Activated B cell treated with CpG ODN at 0.5 μM for 24 hours (primary cell): ENCODE measurements at regions not wholly inside any gene's neighbourhood (a gene's known extent, or its start where the extent isn't known, plus 50 kb on each side); places are given as distances from the start of the nearest gene placed in this dataset.

Experiments used
- ATAC-seq: fragments of 200-7000 bp; cut with Tn5 transposase; one replicate; pipeline ENCODE4 v1.10.0; 2021; ENCODE audit warnings: low read depth, mild to moderate bottlenecking, moderate library complexity
- CTCF ChIA-PET: fragments of 350-600 bp; sonication (Branson Sonifier 250); formaldehyde crosslinking; loops from one replicate; lab custom pipeline; 2021; ENCODE audit warnings: antibody characterized with exemption; lab: Charles Lee
- POLR2A ChIA-PET: fragments of 350-600 bp; sonication (Branson Sonifier 250); formaldehyde crosslinking; loops from one replicate; lab custom pipeline; 2021; ENCODE audit warnings: antibody characterized with exemption; lab: Charles Lee
- DNase-seq: peaks from one replicate; pipeline ENCODE4 v3.0.0; 2022
- H3K27ac Mint-ChIP-seq: one replicate; pipeline ENCODE4 v1.8.0; 2020; ENCODE audit warnings: mixed read lengths
- H3K27me3 Mint-ChIP-seq: one replicate; pipeline ENCODE4 v1.8.0; 2021; ENCODE audit warnings: mixed read lengths
- H3K36me3 Mint-ChIP-seq: one replicate; pipeline ENCODE4 v1.8.0; 2021; ENCODE audit warnings: low read depth, mixed read lengths
- H3K4me1 Mint-ChIP-seq: one replicate; pipeline ENCODE4 v1.8.0; 2021; ENCODE audit warnings: mixed read lengths
- H3K4me3 Mint-ChIP-seq: one replicate; pipeline ENCODE4 v1.8.0; 2020; ENCODE audit warnings: mild to moderate bottlenecking, mixed read lengths
- H3K9me3 Mint-ChIP-seq: one replicate; pipeline ENCODE4 v1.8.0; 2020; ENCODE audit warnings: mixed read lengths
- intact Hi-C: fragments of 100-400 bp; cut with micrococcal nuclease; formaldehyde crosslinking; loops from one replicate; pipeline ENCODE4 v1.15.1; 2024
- TF ChIP-seq, protein P1 (sequence below): fragments of 200-600 bp; IDR thresholded peaks from one replicate; pipeline ENCODE4 v1.8.0; 2022; ENCODE audit warnings: antibody characterized with exemption, mild to moderate bottlenecking

DNA sequence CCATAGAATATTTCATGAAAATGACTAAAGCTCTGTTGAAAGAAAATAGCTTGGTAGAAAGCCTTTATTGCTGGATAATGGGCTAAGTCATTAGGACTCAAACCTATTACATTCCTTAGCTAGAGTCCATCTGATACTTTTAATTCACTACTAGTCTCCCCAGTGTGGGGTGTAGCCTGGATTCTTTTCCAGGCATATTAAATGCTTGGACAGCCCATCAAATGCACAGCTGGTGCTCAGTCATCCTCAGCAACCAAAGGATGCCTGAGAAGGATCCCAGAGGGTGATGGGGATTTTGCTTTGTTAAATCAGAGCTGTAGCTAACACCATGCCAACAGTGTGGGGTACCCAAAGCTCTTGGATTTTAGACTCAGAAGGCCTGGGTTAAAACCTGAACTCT, 153.5 kb downstream of the DLEU7 start:
- H3K4me1 Mint-ChIP-seq, result peaks cover 8% of the 10 kb centered on the region
- ChIA-PET CTCF (no interaction called here), POLR2A (no interaction called here)
- intact Hi-C loops, result no loop called here
- no peak overlapping the region for H3K4me3 Mint-ChIP-seq
- H3K27ac Mint-ChIP-seq, result no peak overlapping the region
- H3K9me3 Mint-ChIP-seq, result no peaks in the 10 kb centered on the region
- H3K27me3 Mint-ChIP-seq, result no peaks in the 10 kb centered on the region
- ATAC-seq, result no peak
- H3K36me3 Mint-ChIP-seq, result no peaks in the 10 kb centered on the region
- TF ChIP-seq, protein P1, sequence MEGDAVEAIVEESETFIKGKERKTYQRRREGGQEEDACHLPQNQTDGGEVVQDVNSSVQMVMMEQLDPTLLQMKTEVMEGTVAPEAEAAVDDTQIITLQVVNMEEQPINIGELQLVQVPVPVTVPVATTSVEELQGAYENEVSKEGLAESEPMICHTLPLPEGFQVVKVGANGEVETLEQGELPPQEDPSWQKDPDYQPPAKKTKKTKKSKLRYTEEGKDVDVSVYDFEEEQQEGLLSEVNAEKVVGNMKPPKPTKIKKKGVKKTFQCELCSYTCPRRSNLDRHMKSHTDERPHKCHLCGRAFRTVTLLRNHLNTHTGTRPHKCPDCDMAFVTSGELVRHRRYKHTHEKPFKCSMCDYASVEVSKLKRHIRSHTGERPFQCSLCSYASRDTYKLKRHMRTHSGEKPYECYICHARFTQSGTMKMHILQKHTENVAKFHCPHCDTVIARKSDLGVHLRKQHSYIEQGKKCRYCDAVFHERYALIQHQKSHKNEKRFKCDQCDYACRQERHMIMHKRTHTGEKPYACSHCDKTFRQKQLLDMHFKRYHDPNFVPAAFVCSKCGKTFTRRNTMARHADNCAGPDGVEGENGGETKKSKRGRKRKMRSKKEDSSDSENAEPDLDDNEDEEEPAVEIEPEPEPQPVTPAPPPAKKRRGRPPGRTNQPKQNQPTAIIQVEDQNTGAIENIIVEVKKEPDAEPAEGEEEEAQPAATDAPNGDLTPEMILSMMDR, result no peak
- DNase-seq, result no peak

DNA sequence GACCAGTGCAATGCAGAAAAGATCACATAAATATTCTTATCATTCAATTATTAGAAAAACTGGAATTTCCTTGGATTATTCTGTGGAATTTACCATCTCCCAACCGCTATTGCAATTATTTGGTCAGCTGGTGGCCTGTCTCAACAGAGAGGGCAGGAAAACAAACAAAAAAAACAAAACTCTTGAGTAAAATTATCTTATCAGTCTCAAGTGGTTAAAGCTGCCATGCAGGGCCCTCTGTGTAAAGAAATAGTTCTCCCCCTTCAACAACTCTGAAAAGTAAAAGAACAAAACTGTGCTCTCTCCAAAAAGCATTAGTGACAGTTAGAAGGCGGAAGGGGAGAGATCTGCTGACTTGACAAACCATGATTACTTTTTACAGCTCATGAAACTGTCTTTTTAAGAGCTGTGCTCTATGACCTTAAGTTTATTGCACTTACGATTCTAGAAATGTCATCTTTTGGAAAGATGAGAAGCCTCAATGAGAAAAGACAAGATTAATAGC, 152.3 kb downstream of the DLEU7 start:
- no peak for DNase-seq
- POLR2A ChIA-PET, result no interaction called here

DNA sequence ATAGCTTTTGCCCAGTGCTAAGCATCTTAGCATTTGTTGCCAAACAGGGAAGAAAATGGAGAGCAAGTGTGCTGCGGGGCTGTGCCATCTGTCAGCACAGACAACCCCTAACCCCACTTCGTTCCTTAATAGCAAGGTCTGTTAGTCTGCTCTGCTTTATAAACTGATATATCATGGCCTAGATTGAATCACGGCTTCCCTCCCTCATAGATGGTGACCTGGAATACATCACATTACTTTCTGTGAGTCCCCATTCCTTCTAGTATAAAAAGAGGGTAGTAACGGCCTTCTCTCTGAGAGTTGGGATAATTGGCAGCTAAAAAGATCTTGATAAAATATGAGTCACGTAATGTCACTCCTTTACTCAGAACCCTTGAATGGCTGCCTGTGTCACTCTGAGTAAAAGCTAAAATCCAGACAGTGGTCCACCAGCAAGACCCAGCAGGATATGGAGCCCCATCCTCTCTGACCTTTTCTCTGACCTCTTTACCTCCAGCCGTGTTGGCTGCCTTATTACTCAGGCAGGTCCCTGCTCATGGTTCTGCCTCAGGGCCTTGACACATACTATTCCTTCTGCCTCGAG, 151.7 kb downstream of the DLEU7 start:
- ATAC-seq (no peak), DNase-seq (no peak)
- Mint-ChIP-seq H3K27ac (no peak overlapping the region), H3K9me3 (peaks cover 3% of the 10 kb centered on the region), H3K4me3 (no peak overlapping the region), H3K4me1 (peaks cover under 1% of the 10 kb centered on the region), H3K36me3 (no peaks in the 10 kb centered on the region), H3K27me3 (no peaks in the 10 kb centered on the region)
- intact Hi-C loops, result no loop called here
- TF ChIP-seq, protein P1, result no peak
- CTCF ChIA-PET, result no interaction called here
- POLR2A ChIA-PET, result no interaction called here

More for the DNA sequence above, 152.3 kb downstream of the DLEU7 start:
- Mint-ChIP-seq H3K27ac (no peak overlapping the region), H3K4me3 (no peak overlapping the region), H3K4me1 (peaks cover 4% of the 10 kb centered on the region), H3K9me3 (no peaks in the 10 kb centered on the region), H3K27me3 (no peaks in the 10 kb centered on the region), H3K36me3 (no peaks in the 10 kb centered on the region)
- CTCF ChIA-PET, result no interaction called here
- ATAC-seq, result no peak
- TF ChIP-seq, protein P1, result no peak
- intact Hi-C loops, result no loop called here

DNA sequence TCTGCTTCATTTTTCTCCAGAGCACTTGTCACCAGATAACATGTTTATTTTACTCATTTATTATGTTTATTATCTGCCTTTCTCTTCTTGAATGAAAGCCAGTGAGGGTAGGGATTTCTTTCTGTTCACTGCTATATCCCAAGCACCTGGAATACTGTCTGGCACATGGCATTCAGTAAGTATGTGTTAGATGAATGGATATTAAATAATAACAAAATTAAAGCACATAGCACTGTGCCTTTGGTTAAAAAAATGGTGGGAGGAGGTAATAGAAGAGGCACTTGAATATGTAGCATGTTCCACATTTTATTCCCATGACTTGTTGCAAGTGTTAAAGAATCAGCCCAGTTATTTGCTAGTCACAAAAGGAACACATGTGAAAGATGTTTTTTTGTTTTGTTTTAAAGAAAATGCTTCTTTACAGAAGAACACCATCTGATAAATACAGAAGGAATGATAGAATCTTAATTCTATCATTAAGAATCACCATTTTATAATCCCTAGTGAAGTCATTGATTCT, 151.0 kb downstream of the DLEU7 start:
- Mint-ChIP-seq H3K4me1 (no peaks in the 10 kb centered on the region), H3K36me3 (no peaks in the 10 kb centered on the region), H3K4me3 (no peak overlapping the region), H3K9me3 (peaks cover 5% of the 10 kb centered on the region), H3K27ac (no peak overlapping the region), H3K27me3 (no peaks in the 10 kb centered on the region)
- TF ChIP-seq, protein P1, result no peak
- intact Hi-C loops, result no loop called here
- DNase-seq (no peak), ATAC-seq (no peak)
- CTCF ChIA-PET, result no interaction called here
- POLR2A ChIA-PET, result no interaction called here

DNA sequence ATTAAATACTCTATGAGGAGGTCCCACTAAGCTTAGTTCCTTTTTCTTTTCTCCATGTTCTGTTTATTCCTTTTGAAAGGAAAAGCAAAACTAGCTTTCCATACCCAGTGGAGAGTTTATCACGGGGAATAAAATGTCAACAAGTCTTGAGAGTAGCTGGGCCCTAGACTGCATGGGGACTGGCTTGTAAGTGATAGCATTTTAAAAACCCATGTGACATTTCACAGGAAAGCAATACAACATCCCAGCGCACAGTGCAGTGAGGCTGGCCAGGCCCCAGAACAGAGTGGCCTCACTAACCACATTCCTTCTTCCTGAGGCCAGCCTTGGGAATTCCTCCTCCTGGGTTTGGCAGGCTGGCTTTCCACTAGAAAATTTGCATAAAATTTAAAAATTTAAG, 149.8 kb downstream of the DLEU7 start:
- no peaks in the 10 kb centered on the region for H3K4me1 Mint-ChIP-seq
- intact Hi-C loops, result no loop called here
- H3K27me3 Mint-ChIP-seq, result no peaks in the 10 kb centered on the region
- DNase-seq, result no peak
- TF ChIP-seq, protein P1, result no peak
- ChIA-PET CTCF (interaction anchor here (1.1 kb wide), 1 partner anchor 19 kb away, joined by 3 read pairs; no protein-coding TSS in a partner anchor), POLR2A (no interaction called here)
- no peak overlapping the region for H3K4me3 Mint-ChIP-seq
- peaks cover 5% of the 10 kb centered on the region for H3K9me3 Mint-ChIP-seq
- ATAC-seq, result no peak
- no peak overlapping the region for H3K27ac Mint-ChIP-seq
- H3K36me3 Mint-ChIP-seq, result no peaks in the 10 kb centered on the region
